GM18498 (cell line): ENCODE measurements at regions not wholly inside any gene's neighbourhood (a gene's known extent, or its start where the extent isn't known, plus 50 kb on each side); places are given as distances from the start of the nearest gene placed in this dataset.

ENCODE experiments used
- ATAC-seq: cut with Tn5 transposase; IDR thresholded peaks from one replicate; pipeline ENCODE4 v1.9.1; 2021; ENCODE audit warnings: mild to moderate bottlenecking, moderate library complexity; ENCODE audit not compliant: unreplicated experiment

- ATAC-seq = no peak
Observed at GRCh38 chr7:8931906-8932646, 498.7 kb downstream of the NXPH1 start.

DNA sequence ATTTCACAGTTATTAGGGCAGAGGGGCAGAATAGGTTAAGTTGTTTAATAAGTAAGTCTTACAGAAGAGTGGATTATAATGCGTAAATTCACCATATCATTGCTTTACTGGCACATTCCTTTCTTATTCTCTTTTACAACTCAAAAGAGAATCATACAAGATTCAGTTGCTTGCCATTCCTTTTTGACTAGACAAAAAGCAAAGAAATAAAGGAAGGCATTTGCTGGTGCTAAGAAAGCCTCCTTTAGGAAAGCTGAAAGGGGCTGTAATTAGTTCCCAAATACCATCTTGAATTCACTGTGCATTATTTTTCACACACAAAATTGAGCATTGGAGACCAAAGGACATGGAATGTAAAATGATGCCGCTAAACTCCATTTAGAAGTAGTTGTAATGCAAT lies 499.3 kb downstream of the NXPH1 start:
- ATAC-seq = no peak

DNA sequence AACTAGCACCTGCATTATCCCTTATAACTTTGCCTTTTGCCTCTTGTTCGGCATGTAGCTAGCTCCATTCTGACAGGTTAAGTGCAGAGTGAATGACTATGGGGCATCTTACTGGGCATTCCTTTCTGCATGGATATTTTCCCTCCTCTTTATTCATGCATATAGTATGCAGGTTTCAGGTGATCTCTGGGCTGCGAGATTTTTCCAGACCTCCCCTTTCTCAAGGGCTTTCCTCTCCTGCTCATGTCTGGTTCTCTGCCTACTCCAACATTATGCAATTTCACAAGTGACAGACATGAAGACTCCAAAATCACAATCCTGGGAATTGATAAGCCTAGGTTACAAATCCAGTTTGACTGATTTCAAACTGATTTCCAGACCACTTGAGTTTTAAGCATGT lies 503.8 kb downstream of the NXPH1 start:
- no peak for ATAC-seq

DNA sequence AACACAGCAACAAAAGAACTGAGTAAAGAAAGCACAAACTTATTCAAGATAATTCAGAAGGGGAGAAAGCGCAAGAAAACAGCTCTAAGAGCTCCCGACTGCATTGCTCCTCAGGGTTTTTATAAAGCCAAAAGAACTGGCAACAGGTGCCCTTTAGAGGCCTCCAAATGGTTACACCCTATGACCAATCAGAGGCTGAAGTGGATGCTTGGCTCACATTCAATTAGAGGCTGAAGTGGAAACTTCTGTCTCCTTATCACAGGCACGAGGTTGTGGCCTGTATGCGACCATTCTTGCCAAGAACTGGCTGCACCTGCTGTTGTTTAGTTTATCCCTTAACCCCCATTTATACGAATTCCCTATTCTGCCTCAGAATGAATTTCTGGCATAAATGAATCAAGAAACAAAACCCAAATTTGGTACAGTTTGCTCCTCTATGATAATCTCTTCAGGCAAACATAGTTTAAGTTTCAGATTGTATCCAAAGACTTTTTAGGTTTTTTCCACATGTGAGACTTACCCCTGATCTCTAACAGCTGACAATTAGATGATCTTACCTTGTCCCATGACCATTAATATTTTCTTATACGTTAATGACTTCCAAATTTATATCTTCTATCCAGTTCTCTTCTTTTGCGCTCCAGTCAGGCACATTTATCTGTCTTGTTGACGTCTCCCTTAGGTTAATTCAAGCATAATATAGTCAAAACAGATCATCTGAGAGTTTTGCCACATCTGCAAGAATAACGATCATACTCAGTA lies 504.8 kb downstream of the NXPH1 start:
- no peak for ATAC-seq

DNA sequence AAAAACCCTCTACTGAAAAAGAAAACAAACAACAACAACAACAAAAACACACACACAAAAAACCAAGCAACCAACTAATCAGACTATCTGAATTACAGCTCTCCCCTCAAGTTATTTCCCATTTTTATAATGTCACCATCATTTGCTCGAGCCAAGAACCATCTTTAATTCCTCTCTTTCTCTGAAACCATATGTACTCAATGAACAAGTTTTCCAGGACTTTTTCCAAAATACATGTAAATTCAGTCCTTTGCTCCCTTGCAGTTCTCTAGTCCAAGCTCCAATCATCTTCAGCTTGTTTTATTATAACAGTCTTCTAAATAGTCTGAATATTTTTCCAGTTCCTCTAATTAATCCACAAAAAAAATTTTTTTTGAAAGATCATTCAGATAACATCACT lies 506.0 kb downstream of the NXPH1 start:
- ATAC-seq = no peak

GRCh38 chr7:8963722-8964121 lies 530.3 kb downstream of the NXPH1 start:
- no peak for ATAC-seq

- no peak for ATAC-seq
Observed at GRCh38 chr7:8965177-8965576, 531.8 kb downstream of the NXPH1 start.

DNA sequence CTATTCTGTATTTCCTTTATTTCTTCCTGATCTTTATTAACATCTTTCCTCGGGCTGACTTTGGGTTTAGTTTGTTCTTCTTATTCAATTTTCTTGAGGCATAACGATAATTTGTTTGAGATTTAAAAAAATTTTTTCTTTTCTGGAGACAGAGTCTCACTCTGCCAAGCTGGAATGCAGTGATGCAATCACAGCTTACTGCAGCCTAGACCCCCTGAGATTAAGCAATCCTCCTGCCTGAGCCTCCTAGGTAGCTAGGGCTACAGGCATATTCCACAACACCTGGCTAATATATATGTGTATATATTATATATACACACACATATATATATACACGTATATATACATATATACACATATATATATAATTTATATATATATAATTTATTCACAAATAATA lies 540.2 kb downstream of the NXPH1 start:
- no peak for ATAC-seq

GRCh38 chr7:8975681-8976080 lies 542.3 kb downstream of the NXPH1 start:
- ATAC-seq = no peak

- no peak for ATAC-seq
Observed at GRCh38 chr7:8982338-8982992, 549.1 kb downstream of the NXPH1 start.

DNA sequence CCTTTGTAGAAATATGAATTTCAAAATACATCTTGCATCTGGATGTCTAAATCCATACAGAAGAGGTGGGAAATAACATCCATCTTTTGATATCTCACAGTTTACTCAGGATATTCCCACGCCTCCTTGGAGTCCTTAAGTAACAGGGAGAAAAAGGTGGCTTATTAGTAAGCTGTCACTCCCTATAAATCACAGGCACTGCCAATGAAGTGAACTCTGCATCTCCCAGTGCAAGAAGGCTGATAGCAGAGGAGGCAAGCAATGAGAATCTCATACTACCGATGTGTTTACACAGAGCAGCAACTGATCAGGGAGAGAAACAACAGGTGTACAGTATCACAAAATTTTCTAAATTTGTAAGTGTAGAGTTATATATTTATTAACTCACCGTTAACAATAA lies 551.8 kb downstream of the NXPH1 start:
- no peak for ATAC-seq

- no peak for ATAC-seq
Observed at GRCh38 chr7:8988267-8988666, 554.9 kb downstream of the NXPH1 start.

GRCh38 chr7:8991159-8991558 lies 557.8 kb downstream of the NXPH1 start:
- ATAC-seq = no peak

GRCh38 chr7:8998762-8999161 lies 565.4 kb downstream of the NXPH1 start:
- no peak for ATAC-seq

- ATAC-seq = no peak
Observed at GRCh38 chr7:9013940-9014339, 580.5 kb downstream of the NXPH1 start.

- ATAC-seq = no peak
Observed at GRCh38 chr7:9017286-9017685, 583.9 kb downstream of the NXPH1 start.

- ATAC-seq = no peak
Observed at GRCh38 chr7:9022456-9022855, 589.0 kb downstream of the NXPH1 start.

DNA sequence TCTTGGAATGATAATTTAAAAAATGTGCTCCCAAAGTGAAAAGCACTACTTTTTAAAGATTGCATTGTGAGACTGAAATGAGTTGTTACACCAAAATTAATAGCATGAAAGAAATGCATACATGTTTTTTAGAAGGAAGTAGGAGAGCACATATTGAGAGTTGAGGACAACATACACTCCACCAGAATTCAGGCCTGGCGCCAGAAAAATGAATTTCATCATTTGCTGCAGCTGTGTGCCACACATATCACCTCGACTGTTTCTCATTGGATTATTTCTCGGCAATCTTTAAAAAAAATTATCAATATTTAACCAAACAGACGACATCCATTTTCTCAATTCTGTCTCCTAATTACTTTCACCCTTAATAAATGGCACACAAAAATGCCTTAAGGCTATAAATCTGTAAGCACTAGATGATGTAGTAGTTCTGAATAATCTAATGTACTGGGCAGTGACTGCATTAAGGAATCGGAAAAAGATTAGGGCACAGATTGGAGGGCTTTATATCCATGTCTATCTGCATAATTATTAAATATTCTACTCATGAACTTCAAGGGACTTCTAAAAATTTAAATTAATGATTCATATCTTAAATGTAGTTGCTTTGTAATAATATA lies 590.4 kb downstream of the NXPH1 start:
- no peak for ATAC-seq

DNA sequence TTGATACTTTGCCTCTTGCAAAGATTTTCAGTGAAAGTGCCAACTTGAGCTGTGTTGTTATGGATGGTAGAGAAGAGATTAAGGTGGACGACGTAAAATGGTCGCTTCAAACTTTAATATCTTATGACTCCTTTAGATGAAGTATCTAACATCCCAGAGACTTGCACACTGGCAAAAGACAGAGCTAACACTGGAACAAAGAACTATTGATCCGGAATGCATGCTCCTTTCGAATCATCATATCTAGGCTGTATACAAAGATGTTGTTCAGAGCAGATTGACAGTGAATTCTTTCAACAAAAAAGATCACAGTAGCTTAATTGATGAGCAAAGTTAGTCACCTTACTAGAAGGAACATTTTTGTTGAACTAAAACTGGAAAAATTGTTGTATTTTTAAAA lies 592.7 kb downstream of the NXPH1 start:
- ATAC-seq = no peak

- no peak for ATAC-seq
Observed at GRCh38 chr7:9028012-9028411, 594.6 kb downstream of the NXPH1 start.

GRCh38 chr7:9029681-9030530 lies 596.5 kb downstream of the NXPH1 start:
- no peak for ATAC-seq
